Mammary epithelial cell (primary cell): ENCODE measurements at regions not wholly inside any gene's neighbourhood (a gene's known extent, or its start where the extent isn't known, plus 50 kb on each side); places are given as distances from the start of the nearest gene placed in this dataset.

ENCODE experiments used
- EZH2 ChIP-seq: IDR thresholded peaks from 2 replicates; pipeline ENCODE4 v1.6.1; 2012; ENCODE audit warnings: low read length, inconsistent platforms, borderline replicate concordance
- TF ChIP-seq, protein P1 (sequence below), 2 donors: IDR thresholded peaks in 1 of 2; conservative IDR thresholded peaks in 1 of 2; 2 replicates each; pipeline ENCODE4 v1.5.1; 2011 to 2012; ENCODE audit warnings: inconsistent platforms in 2 of 2, low read length in 2 of 2, mild to moderate bottlenecking in 2 of 2, control low read depth in 1 of 2, low read depth in 1 of 2; ENCODE audit not compliant: insufficient read depth in 1 of 2; ENCODE audit errors: extremely low read depth in 1 of 2

DNA sequence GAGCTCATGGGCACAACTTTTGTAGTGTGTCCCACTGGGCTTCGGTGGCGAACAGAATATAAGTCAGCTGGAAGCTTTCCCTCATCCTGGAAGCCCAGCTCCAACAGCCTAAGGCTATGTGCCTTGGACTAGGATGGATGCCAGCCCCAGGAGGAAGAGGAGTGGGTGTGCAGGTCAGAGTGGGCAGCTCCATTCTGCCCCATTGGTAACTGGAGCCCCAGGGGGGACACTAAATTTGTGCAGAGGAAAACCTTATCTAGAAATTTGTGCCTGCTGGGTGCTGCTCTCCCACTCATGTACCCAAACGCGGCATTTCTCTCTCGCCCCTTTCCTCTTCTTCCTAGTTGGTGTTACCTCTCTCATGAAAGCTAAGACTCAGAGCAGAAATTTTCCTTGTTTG, 253.9 kb upstream of the MAN1A1 start:
- TF ChIP-seq, protein P1, sequence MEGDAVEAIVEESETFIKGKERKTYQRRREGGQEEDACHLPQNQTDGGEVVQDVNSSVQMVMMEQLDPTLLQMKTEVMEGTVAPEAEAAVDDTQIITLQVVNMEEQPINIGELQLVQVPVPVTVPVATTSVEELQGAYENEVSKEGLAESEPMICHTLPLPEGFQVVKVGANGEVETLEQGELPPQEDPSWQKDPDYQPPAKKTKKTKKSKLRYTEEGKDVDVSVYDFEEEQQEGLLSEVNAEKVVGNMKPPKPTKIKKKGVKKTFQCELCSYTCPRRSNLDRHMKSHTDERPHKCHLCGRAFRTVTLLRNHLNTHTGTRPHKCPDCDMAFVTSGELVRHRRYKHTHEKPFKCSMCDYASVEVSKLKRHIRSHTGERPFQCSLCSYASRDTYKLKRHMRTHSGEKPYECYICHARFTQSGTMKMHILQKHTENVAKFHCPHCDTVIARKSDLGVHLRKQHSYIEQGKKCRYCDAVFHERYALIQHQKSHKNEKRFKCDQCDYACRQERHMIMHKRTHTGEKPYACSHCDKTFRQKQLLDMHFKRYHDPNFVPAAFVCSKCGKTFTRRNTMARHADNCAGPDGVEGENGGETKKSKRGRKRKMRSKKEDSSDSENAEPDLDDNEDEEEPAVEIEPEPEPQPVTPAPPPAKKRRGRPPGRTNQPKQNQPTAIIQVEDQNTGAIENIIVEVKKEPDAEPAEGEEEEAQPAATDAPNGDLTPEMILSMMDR (conservative IDR thresholded peaks at IDR 0.05 in 1 of 2, IDR thresholded peaks at IDR 0.05 in 1 of 2; ENCODE audit: extremely low read depth in 1 of 2, insufficient read depth in 1 of 2, low read depth in 1 of 2, low read length in 2 of 2), result no peak
- TF ChIP-seq EZH2, result no peak
